Germinal center (tissue), 1 donor: ENCODE measurements at regions not wholly inside any gene's neighbourhood (a gene's known extent, or its start where the extent isn't known, plus 50 kb on each side); places are given as distances from the start of the nearest gene placed in this dataset.

Experiments
- DNase-seq: peaks from one replicate; pipeline ENCODE4 v3.0.0; 2012; ENCODE audit warnings: mixed read lengths, low spot score

DNA sequence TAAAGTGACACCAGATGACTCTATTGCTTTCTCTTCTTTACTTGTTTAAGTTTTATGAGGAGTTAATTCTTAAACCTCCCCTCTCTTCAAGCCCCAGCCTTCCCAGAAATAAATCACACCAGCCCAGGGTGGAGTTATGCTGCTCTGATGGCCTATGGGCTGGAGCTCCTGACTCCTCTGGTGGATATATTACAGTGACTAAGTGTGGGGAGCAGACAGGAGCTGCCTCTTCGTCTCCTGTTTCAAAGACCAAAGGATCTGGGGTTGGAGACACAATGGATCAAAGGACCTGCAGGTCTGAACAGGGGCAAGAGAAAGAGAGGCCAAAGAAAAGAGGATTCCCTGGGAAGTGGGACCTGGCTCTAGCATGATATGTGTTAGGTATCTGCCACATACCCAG, 312.0 kb upstream of the MSX2 start:
- no peak for DNase-seq

- no peak for DNase-seq
Observed at GRCh38 chr5:174412941-174413340, 311.4 kb upstream of the MSX2 start.

DNA sequence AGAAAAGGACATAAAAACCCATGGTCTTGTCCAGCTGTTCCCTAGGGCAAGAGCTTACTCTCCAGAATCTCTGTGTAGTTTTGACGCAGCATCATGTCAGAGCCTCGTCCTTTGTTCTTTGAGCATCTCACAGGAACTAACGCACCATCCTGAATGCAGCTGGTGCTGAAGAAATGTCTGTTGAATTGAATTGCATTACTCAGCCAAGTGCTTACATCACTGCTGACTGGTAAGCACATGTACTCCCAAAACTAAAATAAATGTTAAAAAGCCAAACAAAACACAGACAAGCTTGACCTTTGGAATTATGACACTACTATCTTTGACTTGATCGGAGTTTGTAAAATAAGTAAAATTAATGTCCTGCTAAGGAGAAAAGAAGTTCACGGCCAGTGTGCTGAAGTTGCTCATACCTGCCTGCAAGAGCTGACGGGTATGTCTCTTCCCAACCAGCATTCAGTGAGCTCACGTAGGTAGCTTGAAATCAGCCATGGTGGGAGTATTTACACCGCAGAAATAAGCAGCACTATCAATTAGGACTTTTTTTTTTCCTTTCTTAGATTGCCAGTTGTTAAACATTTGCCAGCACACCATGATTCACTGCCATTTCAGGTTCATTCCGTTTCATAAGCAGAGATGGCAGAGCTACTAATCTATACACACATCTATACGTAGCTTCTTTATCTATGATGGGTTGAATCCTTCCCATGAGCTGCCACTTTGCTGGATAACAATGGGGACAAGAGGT, 310.6 kb upstream of the MSX2 start:
- no peak for DNase-seq

- no peak for DNase-seq
Observed at GRCh38 chr5:174414315-174414710, 310.1 kb upstream of the MSX2 start.

GRCh38 chr5:174418809-174419539, 305.4 kb upstream of the MSX2 start:
- DNase-seq: no peak

- DNase-seq: peak; percentile 56
Observed at GRCh38 chr5:174419540-174420132, 304.7 kb upstream of the MSX2 start.

GRCh38 chr5:174420651-174421407, 303.6 kb upstream of the MSX2 start:
- no peak for DNase-seq

GRCh38 chr5:174421408-174421805, 303.0 kb upstream of the MSX2 start:
- no peak for DNase-seq

DNA sequence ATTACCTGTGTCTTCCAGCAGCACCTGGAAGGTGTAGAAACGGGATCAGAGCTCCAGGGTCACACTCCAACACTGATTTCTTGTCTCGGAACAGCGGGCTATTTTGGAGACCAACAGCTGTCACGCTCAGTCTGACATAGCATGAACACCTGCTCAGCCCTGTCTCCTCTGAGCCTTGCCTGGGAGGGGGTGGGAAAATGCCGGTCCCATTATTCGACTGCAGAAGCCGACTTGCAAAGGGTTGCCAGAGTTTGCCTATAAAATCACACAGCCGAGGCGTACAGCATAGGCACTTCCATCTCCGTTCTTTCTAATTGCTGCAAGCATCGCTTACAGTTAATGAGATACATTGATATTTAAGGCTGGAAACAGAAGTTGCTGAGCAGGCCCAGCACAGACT, 300.8 kb upstream of the MSX2 start:
- no peak for DNase-seq

- DNase-seq: no peak
Observed at GRCh38 chr5:174424219-174425053, 299.9 kb upstream of the MSX2 start.

DNA sequence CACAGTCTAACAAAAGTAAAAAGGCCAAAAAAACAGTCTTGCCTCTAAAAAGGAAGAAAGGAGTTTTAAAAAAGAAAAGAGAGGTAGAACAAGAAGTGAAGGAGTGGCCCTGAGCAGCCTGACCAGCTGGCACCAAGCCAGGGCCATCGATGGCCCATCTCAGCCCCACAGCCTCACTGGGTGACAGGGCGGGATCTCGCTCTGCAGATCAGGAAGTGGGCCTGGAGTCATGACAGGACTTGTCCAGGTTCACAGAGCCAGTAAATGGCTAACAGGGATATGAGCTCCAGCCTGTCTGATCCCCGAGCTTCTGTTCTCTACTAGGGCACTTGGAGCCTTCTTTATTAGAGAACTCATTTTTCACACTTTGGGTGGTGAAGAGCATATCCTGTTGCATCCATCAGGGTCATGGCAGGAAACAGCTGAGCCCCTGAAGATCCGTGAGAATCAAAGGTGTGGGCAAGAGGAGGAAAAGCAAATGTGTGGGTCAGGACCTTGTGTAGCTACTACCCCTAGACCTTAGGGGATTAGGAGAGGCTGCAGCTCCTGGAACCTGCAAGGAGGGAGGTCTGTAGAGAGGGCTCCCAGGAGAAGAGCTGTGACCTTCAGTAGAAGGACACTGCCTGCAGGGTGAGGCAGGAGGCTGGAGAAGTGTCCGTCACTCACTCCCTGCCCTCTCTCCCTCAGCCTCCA, 299.0 kb upstream of the MSX2 start:
- DNase-seq: no peak

- DNase-seq: no peak
Observed at GRCh38 chr5:174425964-174426290, 298.5 kb upstream of the MSX2 start.

DNA sequence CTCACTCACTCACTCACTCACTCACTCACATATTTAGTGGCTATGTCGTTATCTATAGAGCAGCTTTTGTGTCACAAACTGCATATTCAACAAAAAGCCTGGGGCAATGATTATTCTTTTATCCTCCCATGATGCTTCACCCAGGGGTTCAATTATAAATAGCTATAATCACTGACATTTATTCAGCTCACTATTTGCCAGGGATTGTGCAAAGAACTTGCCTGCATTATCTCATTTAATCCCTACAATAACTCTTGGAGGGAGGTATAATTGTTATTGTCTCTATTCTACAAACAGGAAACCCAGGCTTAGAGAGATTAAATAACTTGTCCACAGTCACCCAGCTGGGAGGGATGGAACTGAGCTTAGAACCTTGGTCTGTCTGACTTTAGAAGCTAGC, 298.0 kb upstream of the MSX2 start:
- no peak for DNase-seq

DNA sequence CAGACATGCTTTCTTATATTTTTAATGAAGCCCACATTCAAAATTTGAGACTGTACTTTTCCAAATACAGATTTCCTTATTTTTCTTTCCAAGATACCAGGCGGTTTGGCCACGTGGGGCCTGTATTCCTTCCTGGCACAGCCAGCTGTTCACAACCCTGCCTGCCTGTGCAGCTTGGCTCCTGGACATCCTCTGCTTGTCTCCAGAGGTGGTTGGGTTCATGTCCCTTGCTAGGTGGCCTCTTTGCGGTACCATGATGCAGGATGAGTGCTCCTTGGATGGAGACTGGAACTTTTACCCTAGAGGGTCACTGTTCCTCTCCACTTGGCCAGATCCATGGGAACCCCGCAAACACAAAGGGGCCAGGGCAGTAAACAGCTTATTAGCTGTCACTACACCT, 297.5 kb upstream of the MSX2 start:
- DNase-seq: no peak

DNA sequence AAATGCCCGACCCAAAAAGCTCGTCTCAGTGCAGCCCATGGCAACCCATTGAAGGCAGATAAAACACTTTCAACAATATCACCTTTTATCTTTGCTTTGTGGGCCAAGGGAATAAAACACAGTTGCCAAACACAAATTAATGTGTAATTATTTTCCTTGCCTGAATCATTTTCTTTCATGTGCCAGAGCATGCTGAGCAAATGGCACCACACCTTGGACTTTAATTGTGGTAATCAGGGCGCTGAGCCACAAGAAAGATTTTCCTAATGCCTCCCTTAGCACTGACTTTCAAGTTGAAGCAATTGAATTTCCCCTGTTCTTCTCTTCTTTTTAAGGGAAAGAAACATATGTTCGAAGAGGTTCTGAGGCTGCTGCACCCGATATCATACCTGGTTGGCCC, 297.1 kb upstream of the MSX2 start:
- no peak for DNase-seq

DNA sequence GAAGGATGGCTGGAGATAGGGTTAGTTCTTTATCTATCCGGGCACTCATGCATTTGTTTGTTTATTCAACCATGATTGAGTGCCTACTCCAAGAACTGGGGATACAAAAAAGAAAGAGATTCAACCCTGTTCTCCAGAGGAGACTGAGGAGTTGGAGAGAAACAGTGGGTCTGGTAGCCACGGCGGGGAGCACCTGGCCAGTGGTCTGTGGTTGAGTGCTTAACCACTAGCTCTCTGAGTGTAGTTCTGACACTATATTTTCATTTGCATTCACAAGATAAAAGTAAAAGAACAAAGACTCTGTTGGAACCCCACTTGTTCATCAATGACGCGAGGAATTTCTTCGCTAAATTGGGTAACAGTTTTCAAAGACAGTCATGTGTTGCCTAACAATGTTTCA, 295.5 kb upstream of the MSX2 start:
- DNase-seq: no peak

DNA sequence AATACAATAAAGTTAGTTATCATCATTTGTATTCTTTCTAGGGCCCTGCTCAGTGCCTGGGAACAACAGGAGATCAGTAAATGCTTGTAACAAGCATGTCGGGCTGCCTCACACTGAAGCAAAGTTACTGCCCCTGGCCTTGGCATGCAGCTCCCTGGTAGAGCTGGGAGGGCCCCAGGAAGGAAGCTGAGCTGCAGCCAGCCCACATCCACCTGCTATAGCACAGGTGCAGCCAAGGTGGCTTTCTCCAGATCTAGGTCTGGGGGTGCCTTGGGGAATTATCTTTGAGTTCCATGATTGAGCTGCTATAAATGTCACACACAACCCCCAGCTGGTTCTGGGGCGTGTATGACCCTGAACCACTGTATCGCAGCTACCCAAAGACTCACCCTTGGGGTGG, 293.4 kb upstream of the MSX2 start:
- no peak for DNase-seq

- no peak for DNase-seq
Observed at GRCh38 chr5:174431504-174431903, 292.9 kb upstream of the MSX2 start.

- no peak for DNase-seq
Observed at GRCh38 chr5:174433098-174433497, 291.3 kb upstream of the MSX2 start.

DNA sequence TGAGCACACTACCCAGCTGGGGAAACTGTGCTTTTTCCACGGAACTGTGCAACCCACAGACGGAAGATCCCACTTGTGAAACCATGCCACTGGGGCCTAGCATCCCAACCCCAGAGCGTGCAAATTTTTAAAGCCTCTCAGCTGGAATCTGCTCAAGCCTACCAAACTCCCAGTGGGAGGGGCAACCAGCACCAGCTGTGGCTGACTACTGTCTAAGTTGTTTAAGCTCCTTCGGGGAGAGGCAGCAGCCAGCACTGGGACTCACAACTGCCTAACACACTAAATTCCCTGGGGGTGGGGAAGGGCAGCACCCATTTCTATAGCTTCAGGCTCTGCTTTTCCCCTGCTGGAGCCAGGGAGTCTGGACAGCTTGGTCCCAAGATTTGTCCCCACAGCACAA, 287.6 kb upstream of the MSX2 start:
- no peak for DNase-seq

GRCh38 chr5:174444479-174445188, 279.7 kb upstream of the MSX2 start:
- no peak for DNase-seq
